ENCODE measurements at regions not wholly inside any gene's neighbourhood (a gene's known extent, or its start where the extent isn't known, plus 50 kb on each side); places are given as distances from the start of the nearest gene placed in this dataset.
A peak's percentile ranks its signal among the peaks of the same experiment; 100 is the strongest.

GRCh38 chr9:107141967-107142366 lies 141.1 kb upstream of the RAD23B start:
- no peaks in the 10 kb centered on the region for H4K20me1 ChIP-seq (ENCODE audit: insufficient read depth, low read length)
- no peak overlapping the region for H3K4ac ChIP-seq (ENCODE audit: low read depth, low read length)
- ChIA-PET CTCF (interaction anchor here (0.6 kb wide), 1 partner anchor 166 kb away, joined by 10 read pairs; no protein-coding TSS in a partner anchor), POLR2A (ENCODE audit: unreplicated experiment) (no interaction called here)
- no peaks in the 10 kb centered on the region for H3K9me3 ChIP-seq (ENCODE audit: control insufficient read depth, insufficient read depth, low read length)
- H4K91ac ChIP-seq (ENCODE audit: insufficient read depth, low read depth, low read length) = no peak overlapping the region
- no peak overlapping the region for H3K14ac ChIP-seq (replicated peaks; ENCODE audit: low read depth, low read length)
- no peak overlapping the region for H3K4me2 ChIP-seq (ENCODE audit: low read depth, low read length)
- no peaks in the 10 kb centered on the region for H3K79me1 ChIP-seq (ENCODE audit: low read depth in 1 of 2, low read length in 2 of 2)
- no peaks in the 10 kb centered on the region for H3K36me3 ChIP-seq (ENCODE audit: control insufficient read depth, insufficient read depth, low read length)
- no peak overlapping the region for H2BK5ac ChIP-seq (ENCODE audit: low read depth, low read length, poor library complexity, severe bottlenecking)
- in situ Hi-C loops (cut with MboI; ENCODE audit: low sequenced_read_pairs) (loop anchor here (25.0 kb wide), 1 partner anchor 1620 kb away; no protein-coding TSS in a partner anchor), dilution Hi-C loops (cut with HindIII; ENCODE audit: low sequenced_read_pairs, unreplicated experiment) (no loop called here), intact Hi-C loops (cut with micrococcal nuclease) (no loop called here)
- no TSS peak for BruUV-seq (replicated peaks)
- H3K9me1 ChIP-seq (ENCODE audit: insufficient read depth, low read length) = no peaks in the 10 kb centered on the region
- no peak overlapping the region for H3K18ac ChIP-seq (ENCODE audit: low read depth, low read length)
- ATAC-seq (ENCODE audit: low read depth) (no peak), DNase-seq (peak; percentile 17)
- no peak overlapping the region for H2AFZ ChIP-seq (replicated peaks; ENCODE audit: low read length, poor library complexity)
- no peaks in the 10 kb centered on the region for H3K4me1 ChIP-seq (ENCODE audit: control insufficient read depth, insufficient read depth, low read length)
- H3K9ac ChIP-seq (ENCODE audit: low read depth, low read length) = no peak overlapping the region
- H4K8ac ChIP-seq (ENCODE audit: low read depth in 2 of 2, low read length in 2 of 2) = no peak overlapping the region
- H3K27ac ChIP-seq (ENCODE audit: insufficient read depth, low read length) = no peak overlapping the region
- WGBS, 2 experiments (ENCODE audit: extremely low coverage in 2 of 2, insufficient read length in 1 of 2) = no CpG with 5 or more reads among the region's 5 CpGs
- TF ChIP-seq MAFK (IDR thresholded peaks at IDR 0.05; ENCODE audit: low read depth, low read length) (no peak), SMC3 (IDR thresholded peaks at IDR 0.05; ENCODE audit: low read depth, low read length) (no peak), RFX5 (IDR thresholded peaks at IDR 0.05; ENCODE audit: low read depth, low read length) (no peak), ELK1 (IDR thresholded peaks at IDR 0.05; ENCODE audit: borderline replicate concordance, low read depth, low read length) (no peak), USF2 (IDR thresholded peaks at IDR 0.05; ENCODE audit: low read depth, low read length) (no peak), CTCF (conservative IDR thresholded peaks at IDR 0.05; ENCODE audit: low read depth, low read length) (no peak; the same call in 1 of the 2 replicates), CEBPB (IDR thresholded peaks at IDR 0.05; ENCODE audit: low read depth, low read length) (no peak), MXI1 (IDR thresholded peaks at IDR 0.05; ENCODE audit: borderline replicate concordance, low read depth, low read length) (no peak), MAZ (IDR thresholded peaks at IDR 0.05; ENCODE audit: borderline replicate concordance, low read depth, low read length) (no peak), RCOR1 (IDR thresholded peaks at IDR 0.05; ENCODE audit: insufficient replicate concordance, low read length) (no peak), BHLHE40 (IDR thresholded peaks at IDR 0.05; ENCODE audit: low read depth, low read length) (no peak), NFE2L2 (IDR thresholded peaks at IDR 0.05; ENCODE audit: low read depth, low read length) (no peak), POLR2A (IDR thresholded peaks at IDR 0.05; ENCODE audit: low read depth, low read length) (no peak), FOS (IDR thresholded peaks at IDR 0.05; ENCODE audit: low read depth, low read length) (no peak)
- H3K4me3 ChIP-seq (ENCODE audit: insufficient read depth, low read depth, low read length) = no peak overlapping the region
- H3K23ac ChIP-seq (ENCODE audit: low read depth, low read length) = no peak overlapping the region
- no peak overlapping the region for H2BK120ac ChIP-seq (ENCODE audit: low read depth, low read length)
- H3K56ac ChIP-seq (ENCODE audit: extremely low read depth, insufficient read depth, low read length) = no peak overlapping the region
- H2AK5ac ChIP-seq (ENCODE audit: low read depth, low read length) = no peak overlapping the region
- no peak overlapping the region for H4K5ac ChIP-seq (ENCODE audit: low read depth, low read length)
- no peak overlapping the region for H2BK15ac ChIP-seq (ENCODE audit: low read depth, low read length)
- peaks cover 20% of the 10 kb centered on the region for H3K27me3 ChIP-seq (ENCODE audit: control insufficient read depth, insufficient read depth, low read length)
- no peak overlapping the region for H2AK9ac ChIP-seq (replicated peaks; ENCODE audit: low read depth, low read length, poor library complexity)
- no peak overlapping the region for H2BK20ac ChIP-seq (ENCODE audit: low read depth, low read length)
